Non-pigmented ciliary epithelial cell (primary cell): ENCODE measurements at regions not wholly inside any gene's neighbourhood (a gene's known extent, or its start where the extent isn't known, plus 50 kb on each side); places are given as distances from the start of the nearest gene placed in this dataset.
"Not testable (repeated sequence)": the region's sequence is repeated elsewhere in the genome, so short reads cannot be mapped to it uniquely, and the experiment has no call there.

Experiments
- DNase-seq: peaks from one replicate; pipeline ENCODE4 v3.0.0-alpha.2; 2010; ENCODE audit warnings: low read depth

DNA sequence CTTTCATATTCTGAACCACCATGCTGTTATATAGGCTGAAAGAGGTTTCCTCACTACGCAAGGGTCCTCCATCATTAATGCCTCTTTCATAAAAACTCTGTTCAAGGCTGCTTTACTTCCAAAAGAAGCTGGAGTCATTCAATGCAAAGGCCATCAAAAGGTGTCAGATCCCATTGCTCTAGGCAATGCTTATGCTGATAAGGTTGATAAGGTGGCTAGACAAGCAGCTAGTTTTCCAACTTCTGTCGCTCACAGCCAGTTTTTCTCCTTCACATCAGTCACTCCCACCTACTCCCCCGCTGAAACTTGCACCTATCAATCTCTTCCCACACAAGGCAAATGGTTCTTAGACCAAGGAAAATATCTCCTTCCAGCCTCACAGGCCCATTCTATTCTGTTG, 676.2 kb downstream of the TLE1 start:
- not testable (repeated sequence) for DNase-seq

DNA sequence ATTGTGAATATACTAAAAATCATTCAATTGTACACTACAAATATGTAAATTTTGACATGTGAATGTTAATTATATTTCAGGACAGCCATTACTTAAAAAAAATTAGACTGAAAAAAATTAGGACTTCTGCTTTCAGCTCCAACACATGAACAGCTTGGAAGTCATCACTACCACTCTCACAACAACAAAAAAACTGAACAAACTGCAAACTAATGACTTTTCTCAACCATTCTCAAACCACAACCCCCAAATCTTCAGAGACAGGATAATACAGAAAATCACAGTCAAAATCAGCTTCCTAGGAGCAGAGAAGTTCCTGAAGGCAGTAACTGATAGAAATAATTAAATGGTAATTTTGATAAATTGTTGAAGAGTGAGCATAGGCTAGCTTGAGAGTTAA, 686.4 kb downstream of the TLE1 start:
- DNase-seq = no peak

DNA sequence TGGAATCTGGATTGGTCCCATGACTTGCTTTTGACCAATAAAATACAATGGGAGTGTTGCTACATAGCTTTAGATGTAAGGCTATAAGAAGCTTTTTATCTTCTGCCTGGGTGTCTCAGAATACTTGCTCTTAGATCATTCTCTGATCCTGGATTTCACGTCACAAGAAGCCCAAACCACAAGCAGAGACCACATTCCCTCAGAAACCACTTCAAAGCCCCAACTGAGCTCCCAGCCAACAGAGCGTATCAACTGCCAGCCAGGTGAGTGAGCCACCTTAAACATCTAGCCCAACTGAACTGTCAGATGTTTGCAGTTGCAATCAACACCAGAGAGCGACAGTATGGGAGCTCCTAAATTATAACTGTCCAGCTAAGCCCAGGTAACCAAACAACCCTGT, 687.1 kb downstream of the TLE1 start:
- DNase-seq = no peak

DNA sequence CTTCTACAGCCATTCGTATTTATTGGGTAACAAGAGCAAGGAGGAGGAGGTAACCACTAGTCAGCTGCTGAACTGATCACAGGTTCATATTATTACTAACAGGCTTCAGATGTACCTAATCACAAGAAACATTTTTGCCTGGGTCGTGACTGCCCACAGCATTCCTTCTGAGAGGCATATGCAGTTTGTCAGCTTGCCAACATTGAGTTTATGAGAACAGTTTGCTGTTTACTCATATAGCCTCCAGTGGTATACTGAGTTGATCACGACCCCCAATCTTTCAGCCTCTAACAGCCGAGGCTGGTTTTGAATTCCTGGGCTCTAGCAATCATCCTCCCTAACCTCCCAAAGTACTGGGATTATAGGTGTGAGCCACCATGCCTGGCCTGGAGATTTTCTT, 693.6 kb downstream of the TLE1 start:
- DNase-seq = peak; percentile 70

DNA sequence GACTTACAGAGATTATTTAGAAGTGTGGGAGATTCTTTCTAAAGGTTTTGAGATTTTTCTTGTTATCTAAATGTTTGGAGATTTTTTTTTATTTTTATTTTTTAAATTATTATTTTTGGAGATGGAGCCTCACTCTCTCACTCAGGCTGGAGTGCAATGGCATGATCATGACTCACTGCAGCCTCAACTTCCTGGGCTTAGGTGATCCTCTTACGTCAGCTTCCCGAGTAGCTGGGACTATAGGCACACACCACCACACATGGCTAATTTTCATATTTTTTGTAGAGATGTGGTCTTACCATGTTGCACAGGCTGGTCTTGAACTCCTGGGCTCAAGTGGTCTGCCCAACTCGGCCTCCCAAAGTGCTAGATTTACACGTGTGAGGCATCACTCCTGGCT, 694.5 kb downstream of the TLE1 start:
- peak; percentile 53 for DNase-seq

DNA sequence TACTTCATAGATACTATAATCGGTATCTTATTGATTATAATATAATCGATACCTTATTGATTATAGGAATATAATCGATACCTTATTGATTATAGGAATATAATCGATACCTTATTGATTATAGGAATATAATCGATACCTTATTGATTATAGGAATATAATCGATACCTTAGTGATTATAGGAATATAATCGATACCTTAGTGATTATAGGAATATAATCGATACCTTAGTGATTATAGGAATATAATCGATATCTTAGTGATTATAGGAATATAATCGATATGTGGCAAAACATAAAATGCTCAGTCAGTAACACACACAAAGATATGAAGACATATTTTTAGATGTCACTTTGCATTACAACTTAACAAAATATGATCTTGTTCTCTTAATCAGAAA, 703.8 kb downstream of the TLE1 start:
- not testable (repeated sequence) for DNase-seq

DNA sequence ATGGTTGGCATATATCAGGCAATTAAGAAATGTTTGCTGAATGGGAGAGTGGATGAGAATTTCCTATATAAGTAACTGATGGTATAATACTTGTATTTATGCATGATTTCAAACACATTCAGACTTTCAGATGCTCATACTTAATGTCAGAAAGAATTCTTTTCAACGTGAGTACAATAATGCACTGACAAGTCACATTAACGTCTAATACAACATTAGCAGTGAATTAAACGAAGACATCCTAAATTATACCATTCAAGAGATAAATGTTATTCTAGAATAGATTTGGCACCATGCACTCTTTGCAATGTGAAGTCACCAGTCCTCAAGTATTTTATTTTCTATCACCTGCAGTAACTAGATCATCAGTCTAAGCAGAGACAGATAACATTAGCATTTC, 712.9 kb downstream of the TLE1 start:
- no peak for DNase-seq

DNA sequence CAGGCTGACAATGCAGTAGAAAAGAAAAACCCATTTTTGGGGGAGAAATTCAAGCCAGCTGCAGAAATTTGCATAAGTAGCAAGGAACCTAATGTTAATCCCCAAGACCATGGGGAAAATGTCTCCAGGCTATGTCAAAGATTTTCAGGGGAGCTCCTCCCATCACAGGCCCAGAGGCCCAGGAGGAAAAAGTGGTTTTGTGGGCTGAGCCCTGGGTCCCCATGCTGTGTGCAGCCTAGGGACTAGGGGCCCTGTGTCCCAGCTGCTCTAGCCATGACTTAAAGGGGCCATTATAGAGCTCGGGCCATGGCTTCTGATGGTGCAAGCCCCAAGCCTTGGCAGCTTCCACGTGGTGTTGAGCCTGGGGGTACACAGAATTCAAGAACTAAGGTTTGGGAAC, 719.0 kb downstream of the TLE1 start:
- DNase-seq = not testable (repeated sequence)

DNA sequence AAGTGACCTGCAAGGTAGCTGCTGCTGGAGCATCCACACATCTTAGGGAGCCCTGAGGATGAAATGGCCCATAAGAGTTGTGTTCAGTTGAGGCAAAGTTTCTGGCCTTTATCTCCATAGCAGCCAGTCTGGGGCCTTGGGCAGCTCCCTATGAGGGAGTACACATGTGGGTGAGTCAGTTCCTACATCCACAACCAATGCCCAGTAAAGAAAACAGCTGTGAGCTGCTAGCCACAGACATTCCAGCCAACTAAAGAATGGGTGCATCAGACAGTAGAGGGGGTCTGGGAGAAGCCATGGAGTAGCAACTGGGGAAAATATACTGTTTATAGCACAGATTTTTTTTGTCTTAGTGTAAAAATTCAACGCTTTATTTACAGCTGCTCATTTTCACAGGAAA, 720.7 kb downstream of the TLE1 start:
- peak; percentile 77 for DNase-seq

DNA sequence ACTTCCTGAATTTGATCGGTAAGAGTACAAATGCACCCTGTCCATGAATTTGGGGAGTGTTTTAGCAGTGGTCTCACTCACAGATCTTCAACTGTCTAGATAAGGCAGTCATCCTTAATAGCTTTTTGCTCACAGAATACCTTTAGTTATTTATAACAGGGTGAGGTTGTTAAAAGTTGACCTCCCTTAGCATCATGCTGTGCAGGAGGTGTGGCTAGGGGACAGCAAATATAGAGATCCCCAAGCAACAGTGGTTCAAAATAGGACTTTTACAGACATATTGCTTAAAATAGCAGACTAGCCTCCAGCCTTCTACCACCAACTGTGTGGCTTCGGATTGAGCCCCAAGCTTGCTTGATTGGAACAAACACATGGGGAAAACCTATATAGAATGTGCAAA, 724.4 kb downstream of the TLE1 start:
- DNase-seq = no peak

DNA sequence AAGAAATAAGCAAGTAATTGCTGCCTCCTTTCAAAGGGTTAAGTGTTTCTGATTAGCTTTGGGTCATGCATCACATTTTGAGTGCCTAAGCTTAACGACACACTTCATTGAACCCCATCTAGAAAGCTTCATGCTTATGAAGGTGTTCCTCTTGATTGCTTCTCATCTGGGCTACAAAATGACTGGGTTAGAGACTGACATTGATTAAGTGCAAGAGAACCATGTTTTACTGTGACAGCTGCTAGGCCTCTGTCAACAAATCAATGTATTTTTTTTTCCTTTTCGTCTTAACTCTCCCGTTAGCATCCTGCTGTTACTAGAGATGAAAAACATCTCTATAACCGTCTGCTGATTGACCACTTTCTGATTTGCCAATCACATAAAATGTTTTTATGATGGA, 725.0 kb downstream of the TLE1 start:
- DNase-seq = no peak

DNA sequence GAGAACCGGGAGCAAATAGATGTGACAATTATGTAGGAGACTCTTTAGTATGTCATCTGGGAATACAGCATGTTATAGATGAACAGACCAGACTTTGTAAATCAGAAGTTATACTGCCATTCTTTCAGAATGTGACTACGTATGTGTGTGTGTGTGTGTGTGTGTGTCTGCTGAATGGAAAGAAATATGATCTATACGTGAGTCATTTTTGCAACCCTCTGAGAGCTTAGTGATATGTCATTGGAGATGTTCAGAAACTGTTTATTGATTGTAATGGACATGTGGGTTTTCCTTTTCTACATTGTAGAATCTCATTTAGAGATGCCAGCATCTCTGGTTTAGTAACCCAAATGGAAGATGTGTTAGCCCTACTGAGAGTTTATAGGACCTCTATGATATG, 731.5 kb downstream of the TLE1 start:
- no peak for DNase-seq

DNA sequence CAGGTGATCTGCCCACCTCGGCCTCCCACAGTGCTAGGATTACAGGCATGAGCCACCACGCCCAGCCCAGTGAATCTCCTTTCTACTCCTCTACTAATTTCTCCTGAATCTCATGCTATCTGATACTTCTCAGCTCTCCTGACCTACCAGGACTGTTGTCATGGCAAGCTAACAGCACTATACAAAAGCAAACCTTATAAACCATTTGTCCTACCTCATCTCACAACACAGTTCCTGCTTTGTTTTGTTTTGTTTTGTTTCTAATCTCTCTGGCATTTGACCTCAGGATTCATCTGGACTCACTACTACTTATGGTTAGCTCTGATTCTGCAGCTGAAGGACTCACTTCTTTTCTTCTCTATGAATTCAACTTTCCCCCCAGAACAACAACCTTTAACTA, 734.8 kb downstream of the TLE1 start:
- no peak for DNase-seq

DNA sequence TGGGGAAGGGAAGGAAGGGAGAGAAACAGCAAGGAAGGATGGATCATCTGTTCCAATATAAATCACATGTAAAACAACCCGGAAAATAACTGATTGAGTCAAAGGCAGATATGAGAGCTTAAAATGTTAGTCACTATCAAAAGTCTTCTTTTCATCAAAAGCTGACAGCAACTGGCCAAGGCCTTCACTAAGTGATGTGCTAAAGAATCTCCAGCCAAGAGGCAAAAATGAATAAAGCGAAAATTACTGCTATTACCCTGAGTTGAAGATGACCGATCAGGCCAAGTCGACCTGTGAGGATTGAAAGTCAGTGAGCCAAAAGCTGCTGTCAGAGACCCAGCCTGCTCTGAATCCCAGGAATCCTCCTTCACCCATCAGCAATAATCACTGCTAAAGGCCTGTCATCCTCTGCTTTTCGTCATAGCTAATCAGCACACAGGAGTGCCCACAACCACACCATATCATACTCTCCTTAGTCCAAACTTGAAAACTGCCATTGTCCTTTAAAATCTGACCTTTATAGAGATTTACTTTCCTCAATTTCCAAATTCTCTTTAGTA, 736.9 kb downstream of the TLE1 start:
- no peak for DNase-seq

DNA sequence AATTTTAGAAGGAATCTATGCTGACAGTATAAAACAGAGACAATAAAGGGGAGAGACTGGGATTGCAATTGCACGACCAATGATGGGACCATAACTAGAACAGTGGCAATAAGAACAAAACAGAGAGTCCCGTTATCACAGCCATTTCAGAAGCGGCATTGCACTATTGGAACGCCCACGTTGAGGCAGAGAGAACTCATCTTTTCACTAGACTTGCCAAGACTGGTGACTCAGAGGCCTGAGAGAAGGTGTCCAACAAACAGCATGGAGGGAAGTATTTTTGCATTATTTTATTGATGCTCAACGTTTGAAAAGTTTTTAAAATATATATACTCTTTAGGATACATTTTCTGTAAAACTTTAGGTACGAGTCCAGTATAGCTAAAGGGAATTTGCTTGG, 737.7 kb downstream of the TLE1 start:
- DNase-seq = no peak

DNA sequence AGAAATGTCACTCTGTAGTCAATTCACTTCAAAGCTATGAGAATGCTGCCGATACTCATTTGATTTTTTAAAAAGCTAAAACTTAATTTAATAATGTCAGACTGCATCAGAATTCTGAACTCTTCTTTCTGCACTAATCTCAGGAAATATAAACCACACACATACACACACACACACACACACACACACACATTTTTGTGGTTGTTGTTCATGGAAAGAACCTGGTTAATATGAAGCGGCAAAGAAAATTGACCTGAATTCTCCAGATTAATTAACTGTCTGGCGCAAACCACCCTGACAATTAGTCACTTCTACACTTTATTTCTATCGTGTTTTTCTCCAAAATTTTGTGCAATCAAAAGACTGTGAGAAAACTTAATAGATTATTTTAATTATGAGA, 740.5 kb downstream of the TLE1 start:
- no peak for DNase-seq

DNA sequence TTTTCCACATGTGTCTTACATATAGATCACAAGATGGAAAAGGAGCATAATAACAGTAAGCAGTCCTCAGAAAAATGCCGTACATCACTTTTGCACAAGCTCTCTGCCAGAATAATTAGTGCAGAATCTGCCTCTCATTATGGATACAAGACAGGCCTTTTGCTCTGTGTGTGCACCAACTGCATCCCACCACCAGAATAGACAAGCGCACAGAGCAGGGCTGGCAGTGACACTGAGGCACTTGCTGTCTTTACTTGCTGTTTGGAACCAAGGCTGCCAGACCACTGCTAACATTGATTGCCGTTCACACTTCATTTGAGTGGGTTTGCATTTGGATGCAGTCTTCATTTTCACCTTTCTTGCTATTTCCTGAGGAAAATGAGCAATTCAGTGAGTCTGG, 741.3 kb downstream of the TLE1 start:
- DNase-seq = no peak

DNA sequence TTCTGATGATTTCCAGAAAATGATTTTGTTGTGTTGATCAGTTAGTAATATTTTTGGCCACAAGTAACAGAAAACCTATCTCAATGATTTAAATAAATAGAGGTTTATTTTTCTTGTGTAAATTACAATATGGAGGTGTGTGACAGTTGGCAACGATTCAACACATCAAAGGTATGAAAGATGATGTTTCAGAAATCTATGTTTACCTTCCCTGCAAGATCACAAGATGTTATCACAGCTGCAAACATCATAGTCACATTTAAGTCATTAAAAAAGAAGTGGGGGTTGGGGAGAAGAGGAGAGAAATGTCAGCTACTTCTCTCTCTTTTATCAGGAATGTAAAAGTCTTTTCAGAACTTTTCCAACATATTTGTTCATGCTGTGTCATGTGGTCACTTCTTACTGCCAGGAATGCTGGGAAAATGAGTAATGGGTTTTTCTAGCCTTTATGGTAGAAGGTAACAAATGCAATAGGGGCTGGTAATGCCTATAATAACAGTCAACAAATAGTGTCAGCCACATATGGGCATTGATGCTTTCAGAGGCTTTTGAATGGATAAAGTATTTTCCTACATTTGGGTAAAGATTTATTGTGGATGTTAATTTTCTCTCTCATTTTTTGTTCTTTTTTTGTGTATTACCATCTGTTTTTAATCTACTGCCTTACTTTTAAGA, 742.7 kb downstream of the TLE1 start:
- no peak for DNase-seq

DNA sequence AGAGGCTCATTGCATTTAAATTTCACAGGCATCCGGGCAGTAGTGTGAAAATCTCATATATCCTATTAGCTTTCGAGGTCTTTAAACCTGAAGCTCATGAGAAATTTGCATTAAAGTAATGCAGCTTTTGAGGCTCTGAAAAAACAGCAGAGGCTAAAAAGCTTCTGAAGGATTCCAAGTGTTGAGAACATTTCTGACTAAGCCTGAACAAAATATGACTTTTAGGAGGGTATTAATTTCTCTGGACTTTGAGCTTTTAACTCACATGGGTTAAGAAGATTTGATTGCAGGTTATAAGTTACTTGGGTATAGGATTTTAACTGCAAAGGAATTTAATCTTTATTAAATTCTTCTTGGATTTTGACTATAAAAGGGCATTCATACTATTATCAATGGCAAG, 743.9 kb downstream of the TLE1 start:
- DNase-seq = no peak

DNA sequence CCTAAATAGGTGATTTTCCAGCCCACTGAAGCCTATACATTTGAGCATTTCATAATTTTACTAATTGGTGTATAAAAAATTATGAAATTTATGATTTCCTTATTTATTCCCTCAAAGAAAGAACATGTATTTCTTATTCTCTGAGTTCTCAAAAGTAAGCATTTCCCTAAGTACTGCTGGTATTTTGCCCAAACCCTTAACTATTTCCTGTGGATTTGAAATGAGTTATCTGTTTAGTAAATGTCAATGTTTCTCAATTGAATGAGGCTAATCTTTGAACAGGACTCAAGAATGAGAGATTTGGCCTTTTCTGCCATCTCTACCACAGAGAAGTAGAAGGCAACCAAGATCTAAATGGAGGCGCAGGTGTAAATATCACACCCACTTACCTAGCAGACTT, 751.7 kb downstream of the TLE1 start:
- DNase-seq = no peak

DNA sequence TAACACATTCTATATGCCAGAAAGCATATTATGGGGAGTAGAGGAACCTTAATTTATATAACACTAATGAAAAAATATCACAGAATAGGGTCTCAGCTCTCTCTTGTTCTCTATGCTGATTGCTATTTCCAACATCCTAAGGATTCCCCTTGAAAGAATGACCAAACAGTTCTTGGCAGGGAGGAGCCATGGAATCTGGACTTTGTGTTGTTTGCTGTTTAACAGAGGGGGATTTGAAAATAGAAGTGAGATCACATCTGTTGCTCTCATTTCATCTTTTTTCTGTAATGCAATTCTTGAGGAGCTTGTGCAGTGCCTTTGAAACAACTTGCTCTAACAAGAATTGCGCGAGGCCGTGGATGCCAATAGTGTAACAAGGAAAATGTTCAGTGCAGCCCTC, 755.3 kb downstream of the TLE1 start:
- no peak for DNase-seq

DNA sequence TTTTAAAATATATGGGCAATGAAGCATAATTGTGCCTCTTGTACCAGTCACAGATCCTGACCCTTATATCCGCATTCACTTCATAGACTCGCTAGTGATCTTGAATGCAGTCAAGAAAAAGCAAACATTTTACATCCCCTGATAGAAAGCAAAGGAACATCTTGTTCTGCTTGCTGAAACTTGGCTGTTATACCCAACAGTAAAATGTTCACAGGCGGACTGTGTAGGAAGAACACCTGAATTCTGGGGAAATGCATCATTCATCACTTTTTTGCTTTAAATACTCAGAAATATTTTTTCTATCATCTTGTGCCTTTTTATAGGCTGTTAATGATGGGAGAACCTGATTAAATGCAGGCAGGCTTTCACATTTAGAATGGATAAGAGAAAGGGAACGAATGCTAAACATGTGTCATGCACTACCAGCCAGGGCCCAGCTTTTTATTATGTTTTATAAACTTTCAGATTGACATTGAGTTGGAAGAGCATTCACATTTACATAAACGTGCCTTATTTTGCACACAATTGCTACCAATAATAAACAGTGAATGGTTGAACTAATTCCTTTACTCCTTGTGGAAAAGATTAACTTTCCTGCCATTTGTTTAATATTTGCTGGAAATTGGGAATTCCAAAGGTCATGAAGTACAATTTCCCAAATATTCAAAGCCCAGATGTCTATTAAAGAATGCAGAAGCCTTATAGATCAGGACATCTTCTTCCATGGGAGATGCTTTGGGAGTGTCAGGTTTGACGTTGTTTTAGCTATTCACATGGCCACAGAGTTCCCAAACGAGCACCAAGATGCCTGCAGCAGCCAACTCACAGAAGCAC, 756.2 kb downstream of the TLE1 start:
- DNase-seq = no peak

DNA sequence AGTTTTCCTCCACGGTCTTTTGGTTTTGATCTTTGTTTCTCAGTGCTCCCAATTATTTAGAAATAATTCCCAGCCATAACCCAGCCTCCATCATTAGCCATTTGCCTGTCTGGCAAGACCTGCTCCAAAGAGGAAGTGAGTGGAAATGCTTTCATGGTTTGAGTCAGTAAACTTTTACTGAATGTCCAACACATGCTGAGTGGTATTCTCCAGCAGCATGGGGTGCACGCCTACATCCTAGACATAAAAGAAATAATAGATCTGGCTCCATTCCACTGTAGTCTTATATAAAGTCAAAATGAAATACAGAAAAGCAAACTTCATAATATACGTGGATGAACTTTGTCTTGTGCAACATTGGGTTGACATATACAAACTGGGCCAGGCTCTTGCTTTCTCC, 757.2 kb downstream of the TLE1 start:
- no peak for DNase-seq

DNA sequence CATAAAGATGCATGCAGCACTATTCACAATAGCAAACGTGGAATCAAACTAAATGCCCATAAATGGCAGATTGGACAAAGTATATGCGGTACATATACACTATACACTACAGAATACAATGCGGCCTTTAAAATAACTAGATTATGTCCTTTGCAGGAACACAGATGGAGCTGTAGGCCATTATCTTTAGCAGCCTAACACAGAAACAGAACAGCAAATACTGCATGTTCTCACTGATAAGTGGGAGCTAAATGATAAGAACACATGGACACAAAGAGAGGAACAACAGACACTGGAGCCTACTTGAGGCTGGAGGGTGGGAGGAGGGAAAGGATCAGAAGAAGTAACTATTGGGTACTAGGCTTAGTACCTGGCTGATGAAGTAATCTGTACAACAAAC, 758.2 kb downstream of the TLE1 start:
- DNase-seq = no peak
